D721Med (cell line): ENCODE measurements at regions not wholly inside any gene's neighbourhood (a gene's known extent, or its start where the extent isn't known, plus 50 kb on each side); places are given as distances from the start of the nearest gene placed in this dataset.

Experiments
- DNase-seq: peaks from one replicate; pipeline ENCODE4 v3.0.0; 2011; ENCODE audit warnings: low spot score; ENCODE audit not compliant: insufficient read length
- FAIRE-seq: peaks from 2 replicates; lab custom pipeline; 2011; peaks lifted over from hg19 to GRCh38; lab: Jason Lieb, UNC
- TF ChIP-seq, protein P1 (sequence below): IDR thresholded peaks from 2 replicates; pipeline ENCODE4 v1.5.1; 2012; ENCODE audit warnings: mild to moderate bottlenecking, control low read depth; ENCODE audit not compliant: insufficient read depth; ENCODE audit errors: missing control alignments

DNA sequence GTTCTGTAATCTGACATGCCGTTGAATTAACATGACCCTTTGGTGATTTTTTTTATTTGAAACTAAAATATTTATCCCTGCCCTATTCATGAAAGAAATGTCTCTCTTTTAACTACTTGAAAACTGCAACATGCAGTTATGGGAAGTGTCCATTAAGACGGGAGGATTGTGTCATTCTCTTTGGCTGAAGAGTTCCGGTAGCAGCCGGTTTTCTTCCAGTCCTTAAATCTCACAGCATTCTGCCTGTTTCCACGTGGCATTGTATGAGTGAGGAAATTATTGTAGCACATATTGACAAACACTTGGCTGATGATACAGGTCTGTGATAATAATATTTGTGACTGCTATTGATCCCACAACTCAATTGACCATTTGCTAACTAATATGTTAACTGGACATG is 509.6 kb upstream of the POU3F3 start:
- TF ChIP-seq, protein P1, sequence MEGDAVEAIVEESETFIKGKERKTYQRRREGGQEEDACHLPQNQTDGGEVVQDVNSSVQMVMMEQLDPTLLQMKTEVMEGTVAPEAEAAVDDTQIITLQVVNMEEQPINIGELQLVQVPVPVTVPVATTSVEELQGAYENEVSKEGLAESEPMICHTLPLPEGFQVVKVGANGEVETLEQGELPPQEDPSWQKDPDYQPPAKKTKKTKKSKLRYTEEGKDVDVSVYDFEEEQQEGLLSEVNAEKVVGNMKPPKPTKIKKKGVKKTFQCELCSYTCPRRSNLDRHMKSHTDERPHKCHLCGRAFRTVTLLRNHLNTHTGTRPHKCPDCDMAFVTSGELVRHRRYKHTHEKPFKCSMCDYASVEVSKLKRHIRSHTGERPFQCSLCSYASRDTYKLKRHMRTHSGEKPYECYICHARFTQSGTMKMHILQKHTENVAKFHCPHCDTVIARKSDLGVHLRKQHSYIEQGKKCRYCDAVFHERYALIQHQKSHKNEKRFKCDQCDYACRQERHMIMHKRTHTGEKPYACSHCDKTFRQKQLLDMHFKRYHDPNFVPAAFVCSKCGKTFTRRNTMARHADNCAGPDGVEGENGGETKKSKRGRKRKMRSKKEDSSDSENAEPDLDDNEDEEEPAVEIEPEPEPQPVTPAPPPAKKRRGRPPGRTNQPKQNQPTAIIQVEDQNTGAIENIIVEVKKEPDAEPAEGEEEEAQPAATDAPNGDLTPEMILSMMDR: no peak
- DNase-seq (no peak), FAIRE-seq (no peak)

DNA sequence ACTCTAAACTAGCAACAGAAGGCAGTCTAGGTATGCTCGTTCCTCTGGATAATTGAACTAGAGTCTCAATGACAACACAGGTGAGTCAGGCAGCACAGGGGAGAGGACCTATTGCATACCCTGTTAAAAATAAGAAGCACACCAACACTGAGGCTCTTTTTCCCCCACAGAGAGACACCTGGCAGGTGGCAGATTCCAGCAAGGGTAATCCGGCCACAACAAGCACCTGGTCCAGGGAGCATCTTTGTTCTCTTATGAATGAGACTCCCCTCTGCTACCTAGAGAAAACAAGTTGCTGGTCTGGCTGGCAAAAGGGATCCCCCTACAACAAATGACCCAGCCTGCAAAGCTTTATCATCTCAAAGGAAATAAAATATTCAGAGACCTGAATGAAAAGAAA is 508.9 kb upstream of the POU3F3 start:
- TF ChIP-seq, protein P1: no peak
- DNase-seq (no peak), FAIRE-seq (no peak)

DNA sequence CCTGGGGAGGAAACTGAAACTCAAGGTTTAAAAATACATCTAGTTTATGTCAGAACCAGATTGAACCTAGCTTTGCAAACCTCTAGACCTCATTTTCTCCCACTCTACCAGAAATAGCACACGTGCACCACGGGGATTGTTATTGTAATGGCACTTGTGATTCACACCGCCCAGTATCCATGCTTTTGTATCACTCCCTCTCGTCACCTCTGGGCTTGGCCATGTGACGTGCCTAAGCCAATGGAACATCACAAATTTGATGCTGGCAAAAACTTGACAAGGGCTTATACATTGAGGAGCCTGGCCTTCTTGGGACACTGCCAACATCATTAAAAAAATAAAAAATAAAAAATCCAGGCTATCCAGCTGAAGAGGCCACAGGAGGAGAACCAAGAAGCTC is 495.8 kb upstream of the POU3F3 start:
- FAIRE-seq: no peak
- TF ChIP-seq, protein P1: no peak
- DNase-seq: no peak

DNA sequence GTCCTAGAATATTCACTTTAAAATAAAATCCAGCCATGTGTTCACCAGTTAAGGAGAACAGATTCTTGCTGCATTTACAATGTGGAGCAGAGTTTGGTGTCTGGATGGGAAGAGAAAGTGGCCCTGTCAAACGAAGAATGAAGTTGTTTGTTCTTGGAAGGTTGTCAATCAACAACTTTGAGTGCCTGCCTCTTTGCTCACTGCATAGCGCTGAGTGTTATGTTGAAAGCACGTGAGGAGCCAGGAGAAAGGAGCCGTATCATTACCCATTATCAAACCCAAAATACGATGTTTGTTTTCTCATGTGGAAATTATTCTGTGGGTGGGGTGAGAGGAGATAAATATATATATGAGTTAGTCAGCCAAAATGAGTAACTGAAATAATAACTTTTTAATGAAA is 492.5 kb upstream of the POU3F3 start:
- TF ChIP-seq, protein P1: no peak
- no peak for FAIRE-seq

DNA sequence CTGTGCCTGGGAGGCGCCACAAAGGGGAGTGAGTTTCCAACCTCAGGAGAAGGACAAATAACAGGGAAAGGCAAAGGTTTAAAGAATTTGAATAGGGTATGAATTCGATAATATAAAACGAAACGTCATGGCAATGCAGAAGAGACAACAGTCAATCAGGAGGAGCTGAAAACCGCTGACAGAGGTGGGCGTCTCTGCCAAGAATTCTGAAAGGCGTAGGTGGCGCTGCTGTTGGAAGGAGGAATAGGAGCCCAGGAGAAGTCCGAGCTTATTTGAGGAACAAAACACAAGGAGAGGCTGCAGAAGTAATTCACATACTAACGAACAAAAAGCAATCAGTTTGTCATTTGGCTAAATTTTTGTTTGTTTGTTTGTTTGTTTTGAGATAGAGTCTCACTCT is 485.8 kb upstream of the POU3F3 start:
- TF ChIP-seq, protein P1: no peak
- no peak for DNase-seq
- FAIRE-seq: no peak

More for the DNA sequence above, 492.5 kb upstream of the POU3F3 start:
- DNase-seq: no peak

DNA sequence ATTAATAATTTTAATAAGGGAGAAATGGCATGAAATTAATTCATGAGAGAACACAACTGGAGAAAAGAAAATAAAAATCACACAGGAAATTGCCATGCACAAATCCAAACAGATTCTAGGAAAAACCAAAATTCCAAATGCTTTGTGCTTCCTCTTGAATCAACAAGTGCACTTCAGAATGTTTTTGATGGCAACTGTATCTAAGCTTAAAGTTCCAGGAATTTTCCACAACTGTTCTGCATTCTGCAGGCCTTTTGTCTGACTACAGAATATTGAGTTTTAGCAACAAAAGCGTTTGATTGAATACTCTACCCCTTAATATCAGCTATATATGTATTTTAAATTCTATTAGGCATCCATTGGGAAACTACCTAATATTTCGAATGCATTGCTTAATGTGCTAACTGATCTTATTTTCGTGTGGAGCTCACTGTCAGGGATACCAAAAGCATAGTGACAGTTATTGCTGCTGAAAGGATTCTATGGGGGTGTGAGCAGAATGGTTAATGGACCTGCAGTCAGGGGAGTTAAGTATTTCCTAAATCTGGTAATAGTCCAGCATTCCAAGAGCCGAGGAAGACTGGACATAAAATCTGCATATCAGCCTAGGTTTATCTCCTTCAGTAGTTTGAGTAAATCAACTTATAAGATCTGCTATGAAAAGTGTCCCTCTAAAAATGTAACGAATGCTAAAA is 482.7 kb upstream of the POU3F3 start:
- no peak for FAIRE-seq

DNA sequence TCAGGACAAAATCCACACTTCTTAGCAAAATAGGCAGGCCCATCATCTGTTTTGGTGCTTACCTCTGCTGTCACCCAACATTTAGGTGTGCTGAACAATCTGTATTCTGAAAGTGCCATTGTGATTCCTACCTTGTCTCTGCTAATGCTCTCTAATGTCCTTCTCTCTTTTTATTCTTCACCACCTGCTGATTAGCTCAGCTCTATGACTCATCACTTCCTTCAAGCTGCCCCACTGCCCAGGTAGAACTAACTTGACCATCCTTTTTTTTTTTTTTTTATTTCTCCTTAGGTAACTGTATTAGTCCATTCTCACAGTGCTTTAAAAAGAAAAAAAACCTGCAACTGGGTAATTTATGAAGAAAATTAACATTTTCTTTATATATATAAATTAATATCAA is 478.7 kb upstream of the POU3F3 start:
- DNase-seq: no peak
- TF ChIP-seq, protein P1: no peak
- no peak for FAIRE-seq

More for the DNA sequence above, 482.7 kb upstream of the POU3F3 start:
- TF ChIP-seq, protein P1: no peak
- no peak for DNase-seq
